Fibroblast of mammary gland (primary cell): ENCODE measurements at regions not wholly inside any gene's neighbourhood (a gene's known extent, or its start where the extent isn't known, plus 50 kb on each side); places are given as distances from the start of the nearest gene placed in this dataset.
"Not testable (repeated sequence)": the region's sequence is repeated elsewhere in the genome, so short reads cannot be mapped to it uniquely, and the experiment has no call there.

Experiments
- DNase-seq: peaks from one replicate; pipeline ENCODE4 v3.0.0-alpha.2; 2010; ENCODE audit warnings: low read depth
- H3K4me3 ChIP-seq: 2 replicates; pipeline ENCODE4 v1.5.1; 2011; ENCODE audit warnings: low read depth, mild to moderate bottlenecking, low read length, moderate library complexity; ENCODE audit not compliant: control insufficient read depth
- CTCF ChIP-seq: conservative IDR thresholded peaks from 2 replicates; pipeline ENCODE4 v1.5.1; 2011; ENCODE audit warnings: low read depth, low read length, inconsistent platforms; ENCODE audit not compliant: control insufficient read depth, insufficient read depth

- no peak overlapping the region for H3K4me3 ChIP-seq
- TF ChIP-seq CTCF = no peak
- DNase-seq = no peak
These were observed 314.7 kb upstream of the PRKX start for GRCh38 chrX:4028151-4028550.

- no peak for TF ChIP-seq CTCF
- DNase-seq = no peak
- no peak overlapping the region for H3K4me3 ChIP-seq
These were observed 291.8 kb upstream of the PRKX start for GRCh38 chrX:4005281-4005680.

GRCh38 chrX:4004822-4005221 lies 291.4 kb upstream of the PRKX start:
- no peak for TF ChIP-seq CTCF
- no peak for DNase-seq
- no peak overlapping the region for H3K4me3 ChIP-seq

DNA sequence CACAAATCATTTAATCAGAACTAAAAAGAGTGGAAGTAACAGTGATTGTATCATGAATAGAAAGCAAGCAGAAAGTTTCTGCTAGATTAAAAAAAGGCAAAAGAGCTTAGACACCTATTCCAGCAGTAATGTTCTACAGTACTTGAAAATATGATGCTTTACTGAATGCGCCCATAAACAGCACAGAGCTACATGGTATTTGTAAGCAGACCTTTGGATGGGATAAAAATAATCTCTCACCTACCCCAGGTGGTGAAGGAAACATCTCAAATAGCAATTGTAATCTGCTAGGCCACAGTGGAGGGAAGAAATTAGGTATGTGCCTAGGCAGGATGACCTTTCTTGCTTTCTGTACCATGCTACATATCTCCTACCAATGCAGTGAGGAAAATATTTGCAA lies 280.9 kb upstream of the PRKX start:
- no peak overlapping the region for H3K4me3 ChIP-seq
- TF ChIP-seq CTCF = no peak
- DNase-seq = no peak

- DNase-seq = no peak
- H3K4me3 ChIP-seq = no peak overlapping the region
- TF ChIP-seq CTCF = no peak
These were observed 277.1 kb upstream of the PRKX start for GRCh38 chrX:3990569-3990968.

DNA sequence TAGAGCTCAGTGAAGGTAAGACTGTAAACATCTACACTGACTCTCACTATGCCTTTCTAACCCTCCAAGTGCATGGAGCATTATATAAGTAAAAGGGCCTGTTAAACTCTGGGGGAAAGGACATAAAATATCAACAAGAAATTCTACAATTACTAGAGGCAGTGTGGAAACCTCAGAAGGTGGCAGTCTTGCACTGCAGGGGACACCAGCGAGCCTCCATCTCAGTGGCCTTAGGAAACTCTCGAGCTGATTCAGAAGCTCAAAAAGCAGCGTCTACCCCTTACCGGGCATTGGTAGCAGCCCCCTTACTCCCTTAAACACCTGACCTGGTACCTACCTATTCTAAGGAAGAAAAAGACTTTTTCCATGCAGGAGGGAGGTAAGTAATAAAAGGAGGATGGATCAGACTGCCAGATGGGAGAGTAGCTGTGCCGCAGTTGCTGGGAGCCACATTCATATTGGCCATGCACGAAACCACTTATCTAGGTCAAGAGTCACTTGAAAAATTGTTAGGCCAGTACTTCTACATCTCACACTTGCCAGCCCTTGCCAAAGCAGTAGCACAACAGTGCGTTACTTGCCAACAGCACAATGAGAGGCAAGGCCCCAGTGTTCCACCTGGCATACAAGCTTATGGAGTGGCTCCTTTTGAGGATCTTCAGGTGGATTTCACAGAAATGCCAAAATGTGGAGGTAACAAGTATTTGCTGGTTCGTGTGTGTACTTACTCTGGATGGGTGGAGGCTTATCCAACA lies 258.8 kb upstream of the PRKX start:
- DNase-seq, H3K4me3 ChIP-seq: not testable (repeated sequence)

GRCh38 chrX:3968749-3969148 lies 255.3 kb upstream of the PRKX start:
- no peak overlapping the region for H3K4me3 ChIP-seq
- no peak for DNase-seq
- no peak for TF ChIP-seq CTCF
